Hepatocyte (in vitro differentiated cells): ENCODE measurements at regions not wholly inside any gene's neighbourhood (a gene's known extent, or its start where the extent isn't known, plus 50 kb on each side); places are given as distances from the start of the nearest gene placed in this dataset.
A peak's percentile ranks its signal among the peaks of the same experiment; 100 is the strongest.
"Not testable (repeated sequence)": the region's sequence is repeated elsewhere in the genome, so short reads cannot be mapped to it uniquely, and the experiment has no call there.

Experiments
- DNase-seq: peaks from one replicate; pipeline ENCODE4 v3.0.0-alpha.2; 2016; ENCODE audit warnings: low spot score
- H2AFZ ChIP-seq: fragments of 200-600 bp; sonication (generic); 2 replicates; pipeline ENCODE4 v1.6.0; 2016; ENCODE audit warnings: antibody characterized with exemption, mild to moderate bottlenecking
- H3K27ac ChIP-seq: fragments of 200-600 bp; sonication (generic); 2 replicates; pipeline ENCODE4 v1.5.1; 2016; ENCODE audit warnings: mild to moderate bottlenecking
- H3K27me3 ChIP-seq: fragments of 200-600 bp; sonication (generic); 2 replicates; pipeline ENCODE4 v1.6.1; 2016
- H3K36me3 ChIP-seq: fragments of 200-600 bp; sonication (generic); replicated peaks from 2 replicates; pipeline ENCODE4 v1.5.1; 2016; ENCODE audit warnings: low read depth; ENCODE audit not compliant: insufficient read depth
- H3K4me1 ChIP-seq: fragments of 200-600 bp; sonication (generic); 2 replicates; pipeline ENCODE4 v1.5.1; 2016; ENCODE audit warnings: mild to moderate bottlenecking, moderate library complexity; ENCODE audit not compliant: insufficient read depth
- H3K4me2 ChIP-seq: fragments of 200-600 bp; sonication (generic); 2 replicates; pipeline ENCODE4 v1.6.0; 2016
- H3K4me3 ChIP-seq: fragments of 200-600 bp; sonication (generic); 2 replicates; pipeline ENCODE4 v1.5.1; 2016; ENCODE audit warnings: mild to moderate bottlenecking
- H3K79me2 ChIP-seq: fragments of 200-600 bp; sonication (generic); 2 replicates; pipeline ENCODE4 v1.6.0; 2017; ENCODE audit warnings: mild to moderate bottlenecking
- H3K9me2 ChIP-seq: fragments of 200-600 bp; sonication (generic); replicated peaks from 2 replicates; pipeline ENCODE4 v1.6.0; 2017; ENCODE audit warnings: mild to moderate bottlenecking; ENCODE audit not compliant: insufficient read depth
- H3K9me3 ChIP-seq: fragments of 200-600 bp; sonication (generic); 2 replicates; pipeline ENCODE4 v1.5.1; 2016; ENCODE audit warnings: low read depth, mild to moderate bottlenecking
- H4K20me1 ChIP-seq: fragments of 200-600 bp; sonication (generic); 2 replicates; pipeline ENCODE4 v1.6.0; 2016; ENCODE audit warnings: mild to moderate bottlenecking; ENCODE audit not compliant: insufficient read depth, poor library complexity, severe bottlenecking
- CTCF ChIP-seq: fragments of 200-600 bp; sonication (generic); IDR thresholded peaks from 2 replicates; pipeline ENCODE4 v1.5.1; 2016; ENCODE audit warnings: antibody characterized with exemption, mild to moderate bottlenecking; ENCODE audit not compliant: poor library complexity
- EZH2 ChIP-seq: fragments of 200-600 bp; sonication (generic); IDR thresholded peaks from 2 replicates; pipeline ENCODE4 v1.6.1; 2016; ENCODE audit warnings: antibody characterized with exemption, mild to moderate bottlenecking, borderline replicate concordance
- EZH2phosphoT487 ChIP-seq: fragments of 200-600 bp; sonication (generic); IDR thresholded peaks from one replicate; pipeline ENCODE4 v1.6.1; 2018; ENCODE audit warnings: antibody characterized with exemption, mild to moderate bottlenecking, low read depth, moderate library complexity; ENCODE audit not compliant: unreplicated experiment, severe bottlenecking
- WGBS: methylation state at CpG from one replicate; pipeline ENCODE4 v1.1.6; 2016; ENCODE audit warnings: low lambda C conversion rate; ENCODE audit errors: missing lambda C conversion rate; 5-methylcytosine and 5-hydroxymethylcytosine counted together

GRCh38 chr11:86167499-86168164 lies 76.9 kb upstream of the EED start:
- 87% methylated on average over 4 of the region's 4 CpGs for WGBS
- no peaks in the 10 kb centered on the region for H3K4me1 ChIP-seq
- no peak overlapping the region for H3K27ac ChIP-seq
- no peaks in the 10 kb centered on the region for H3K9me3 ChIP-seq
- no peak overlapping the region for H3K4me2 ChIP-seq
- H3K4me3 ChIP-seq = no peak overlapping the region
- no peak for DNase-seq
- H3K79me2 ChIP-seq = no peaks in the 10 kb centered on the region
- H2AFZ ChIP-seq = no peak overlapping the region
- TF ChIP-seq CTCF (no peak), EZH2 (no peak)
- H3K9me2 ChIP-seq = no peaks in the 10 kb centered on the region
- no peaks in the 10 kb centered on the region for H4K20me1 ChIP-seq
- no peaks in the 10 kb centered on the region for H3K27me3 ChIP-seq
- H3K36me3 ChIP-seq = no peaks in the 10 kb centered on the region

GRCh38 chr11:86166287-86166686 lies 78.3 kb upstream of the EED start:
- DNase-seq, H4K20me1 ChIP-seq, H2AFZ ChIP-seq, H3K9me2 ChIP-seq, H3K36me3 ChIP-seq, H3K79me2 ChIP-seq, H3K27me3 ChIP-seq, H3K4me3 ChIP-seq, H3K4me2 ChIP-seq, H3K27ac ChIP-seq, H3K9me3 ChIP-seq: not testable (repeated sequence)
- H3K4me1 ChIP-seq = peaks cover 12% of the 10 kb centered on the region
- 100% methylated on average over 1 of the region's 1 CpG for WGBS

GRCh38 chr11:86164106-86164505 lies 80.4 kb upstream of the EED start:
- 83% methylated on average over 2 of the region's 2 CpGs for WGBS
- TF ChIP-seq EZH2phosphoT487 (no peak), EZH2 (no peak), CTCF (no peak)
- H3K9me3 ChIP-seq = no peaks in the 10 kb centered on the region
- no peak overlapping the region for H2AFZ ChIP-seq
- H3K4me3 ChIP-seq = no peak overlapping the region
- H4K20me1 ChIP-seq = no peaks in the 10 kb centered on the region
- H3K36me3 ChIP-seq = no peaks in the 10 kb centered on the region
- DNase-seq = no peak
- no peaks in the 10 kb centered on the region for H3K79me2 ChIP-seq
- H3K4me1 ChIP-seq = peaks cover 29% of the 10 kb centered on the region
- H3K27ac ChIP-seq = no peak overlapping the region
- H3K9me2 ChIP-seq = no peaks in the 10 kb centered on the region
- no peaks in the 10 kb centered on the region for H3K27me3 ChIP-seq
- no peak overlapping the region for H3K4me2 ChIP-seq

GRCh38 chr11:86163221-86163876 lies 81.2 kb upstream of the EED start:
- WGBS = 80% methylated on average over 6 of the region's 6 CpGs
- H3K4me2 ChIP-seq, H3K79me2 ChIP-seq, H3K36me3 ChIP-seq, H3K9me3 ChIP-seq, H4K20me1 ChIP-seq, H3K9me2 ChIP-seq, H2AFZ ChIP-seq, DNase-seq, H3K27me3 ChIP-seq, H3K4me3 ChIP-seq: not testable (repeated sequence)
- H3K27ac ChIP-seq = peak overlapping the region; percentile 66
- H3K4me1 ChIP-seq = peaks cover 29% of the 10 kb centered on the region
